Stomach smooth muscle (tissue), 2 donors: ENCODE measurements at regions not wholly inside any gene's neighbourhood (a gene's known extent, or its start where the extent isn't known, plus 50 kb on each side); places are given as distances from the start of the nearest gene placed in this dataset.

Experiments used
- H3K27ac ChIP-seq: one replicate; pipeline ENCODE4 v1.7.0; 2013; ENCODE audit warnings: mild to moderate bottlenecking, low read length, inconsistent platforms
- H3K27me3 ChIP-seq, 2 donors: one replicate each; pipeline ENCODE4 v1.7.0; 2013; ENCODE audit warnings: low read length in 2 of 2; ENCODE audit not compliant: insufficient read depth in 2 of 2, control insufficient read depth in 1 of 2
- H3K36me3 ChIP-seq, 2 donors: one replicate each; pipeline ENCODE4 v1.7.0; 2013; ENCODE audit warnings: low read length in 2 of 2; ENCODE audit not compliant: control insufficient read depth in 2 of 2, insufficient read depth in 2 of 2
- H3K4me1 ChIP-seq: one replicate; pipeline ENCODE4 v1.7.0; 2013; ENCODE audit warnings: low read length; ENCODE audit not compliant: control insufficient read depth, insufficient read depth
- H3K4me3 ChIP-seq, 2 donors: one replicate each; pipeline ENCODE4 v1.7.0; 2013; ENCODE audit warnings: low read length in 2 of 2
- H3K9ac ChIP-seq, 2 donors: one replicate each; pipeline ENCODE4 v1.7.0; 2013; ENCODE audit warnings: low read length in 2 of 2, mild to moderate bottlenecking in 1 of 2
- H3K9me3 ChIP-seq, 2 donors: one replicate each; pipeline ENCODE4 v1.7.0; 2013; ENCODE audit warnings: low read length in 2 of 2; ENCODE audit not compliant: control insufficient read depth in 2 of 2
- donor health status: healthy.
- donor health status: Pancreatic carcinoma.

DNA sequence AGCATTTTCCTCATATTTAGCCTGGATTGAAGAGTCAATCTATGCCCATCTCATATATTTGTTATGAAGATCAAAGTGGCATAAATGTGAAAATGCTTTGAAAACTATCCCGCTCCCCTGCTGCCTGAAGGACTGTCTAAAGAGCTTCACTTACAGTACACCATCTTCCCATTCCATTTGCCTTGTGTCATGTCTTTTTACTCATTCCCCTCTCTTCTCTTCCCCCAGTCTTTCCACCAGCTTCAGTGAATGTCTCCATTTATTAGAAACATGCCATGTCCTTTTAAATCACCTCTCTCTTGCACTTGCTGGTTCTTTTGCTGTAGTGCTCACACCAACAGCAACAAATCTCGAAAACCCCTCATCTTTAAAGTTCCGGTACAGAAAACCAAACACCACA lies 192.7 kb upstream of the SGCD start:
- H3K9me3 ChIP-seq = no peaks in the 10 kb centered on the region
- H3K4me3 ChIP-seq = no peak overlapping the region
- no peak overlapping the region for H3K9ac ChIP-seq
- H3K4me1 ChIP-seq = no peaks in the 10 kb centered on the region
- H3K27ac ChIP-seq = no peak overlapping the region
- H3K27me3 ChIP-seq = no peaks in the 10 kb centered on the region
- no peaks in the 10 kb centered on the region for H3K36me3 ChIP-seq

DNA sequence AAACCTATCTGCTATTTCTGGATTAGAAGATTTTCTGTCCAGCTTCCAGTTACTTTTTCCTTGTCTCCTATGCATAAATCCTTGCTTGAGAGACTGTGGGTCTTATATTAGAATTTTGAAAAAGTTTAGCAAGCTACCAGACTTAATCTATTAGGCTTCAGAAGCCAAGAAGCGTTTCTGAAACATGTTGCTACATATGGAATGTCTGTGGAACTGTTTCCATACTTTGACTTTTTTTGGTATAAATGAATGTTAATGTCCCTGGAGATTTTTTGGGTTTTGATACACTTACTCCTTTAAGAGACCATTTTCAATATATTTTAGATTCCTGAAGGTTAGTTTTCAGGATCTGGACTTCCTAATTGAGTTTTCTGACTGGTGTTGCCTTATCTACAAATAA lies 191.4 kb upstream of the SGCD start:
- Histone ChIP-seq H3K27ac (no peak overlapping the region), H3K36me3 (no peaks in the 10 kb centered on the region), H3K9me3 (no peaks in the 10 kb centered on the region), H3K4me1 (no peaks in the 10 kb centered on the region), H3K9ac (no peak overlapping the region), H3K27me3 (no peaks in the 10 kb centered on the region), H3K4me3 (no peak overlapping the region)

DNA sequence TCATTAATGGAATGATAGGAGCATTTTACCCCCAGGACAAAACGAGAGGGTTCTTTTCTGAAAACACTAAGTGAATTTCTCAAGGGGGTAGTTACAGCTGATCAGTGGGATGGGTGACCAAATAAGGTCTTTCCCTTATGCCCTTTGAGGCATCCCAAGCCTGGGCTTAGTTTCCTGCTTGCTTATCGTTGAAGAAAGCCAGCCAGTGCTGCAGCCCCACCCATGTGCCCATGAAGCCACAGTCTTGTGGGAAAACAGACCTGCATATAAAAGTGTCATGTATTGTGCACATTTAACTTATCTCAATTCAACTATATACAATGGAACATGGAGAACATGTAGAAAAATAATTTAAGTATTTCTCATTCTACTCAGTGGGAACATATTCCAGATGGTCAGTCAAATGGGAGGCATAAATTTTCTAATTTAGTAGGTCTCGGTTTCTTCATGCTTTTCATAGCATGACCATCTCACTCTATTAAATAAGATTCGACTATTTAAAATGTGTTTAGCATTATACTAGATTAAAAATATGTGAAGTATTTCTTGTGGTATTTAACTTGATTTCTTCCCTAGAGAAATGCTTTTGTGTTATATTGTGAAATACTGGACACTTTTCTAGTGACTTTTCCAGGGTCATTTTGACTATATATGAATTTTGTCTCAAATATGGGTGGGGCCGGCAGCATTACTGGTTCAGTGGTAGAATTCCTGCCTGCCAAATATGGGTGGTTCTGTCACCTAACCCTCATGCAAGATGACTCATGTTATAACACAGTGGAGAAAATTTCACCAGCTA lies 189.7 kb upstream of the SGCD start:
- Histone ChIP-seq H3K27me3 (no peaks in the 10 kb centered on the region), H3K36me3 (no peaks in the 10 kb centered on the region), H3K9me3 (peaks cover 0 to 3% of the 10 kb centered on the region in 2 donors), H3K9ac (no peak overlapping the region), H3K4me1 (no peaks in the 10 kb centered on the region), H3K27ac (no peak overlapping the region), H3K4me3 (no peak overlapping the region)

- H3K9me3 ChIP-seq = peaks cover 6 to 8% of the 10 kb centered on the region in 2 donors
- H3K9ac ChIP-seq = no peak overlapping the region
- H3K36me3 ChIP-seq = no peaks in the 10 kb centered on the region
- H3K27ac ChIP-seq = no peak overlapping the region
- H3K27me3 ChIP-seq = no peaks in the 10 kb centered on the region
- H3K4me1 ChIP-seq = no peaks in the 10 kb centered on the region
- no peak overlapping the region for H3K4me3 ChIP-seq
Measured at GRCh38 chr5:156142867-156143266, 184.1 kb upstream of the SGCD start.

DNA sequence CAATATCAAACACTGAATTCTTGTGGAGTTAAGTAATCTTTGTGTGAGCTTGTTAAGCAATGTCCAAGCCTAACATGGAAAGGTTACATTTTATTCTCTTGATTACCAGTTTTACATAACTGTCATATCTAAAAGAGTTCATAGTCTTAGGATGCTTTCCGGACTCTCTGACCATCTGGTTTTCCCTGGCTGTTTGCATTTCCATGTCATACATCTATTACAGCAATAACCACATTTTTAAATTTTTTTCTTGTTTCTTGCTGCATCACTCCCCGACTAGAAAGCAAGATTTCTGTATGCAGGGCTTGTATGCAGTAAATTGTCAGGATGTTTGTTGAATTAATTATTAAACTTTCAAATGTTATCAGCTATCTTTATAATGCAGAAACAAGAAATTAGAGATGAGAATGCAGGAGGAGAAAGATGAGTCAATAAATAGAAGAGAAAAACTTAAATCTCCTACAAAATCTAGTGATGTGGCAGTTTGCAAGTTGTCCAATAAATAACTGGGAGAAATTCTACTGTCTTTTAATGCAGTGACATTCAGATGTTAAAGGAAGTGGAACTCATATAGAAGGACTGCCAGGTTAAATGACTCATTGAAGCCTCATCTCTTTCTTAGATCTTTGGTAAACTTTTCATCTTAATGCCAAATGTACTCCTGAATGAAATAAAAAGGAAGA lies 179.6 kb upstream of the SGCD start:
- Histone ChIP-seq H3K27me3 (no peaks in the 10 kb centered on the region), H3K4me1 (no peaks in the 10 kb centered on the region), H3K9me3 (peaks cover 1 to 8% of the 10 kb centered on the region in 2 donors)

DNA sequence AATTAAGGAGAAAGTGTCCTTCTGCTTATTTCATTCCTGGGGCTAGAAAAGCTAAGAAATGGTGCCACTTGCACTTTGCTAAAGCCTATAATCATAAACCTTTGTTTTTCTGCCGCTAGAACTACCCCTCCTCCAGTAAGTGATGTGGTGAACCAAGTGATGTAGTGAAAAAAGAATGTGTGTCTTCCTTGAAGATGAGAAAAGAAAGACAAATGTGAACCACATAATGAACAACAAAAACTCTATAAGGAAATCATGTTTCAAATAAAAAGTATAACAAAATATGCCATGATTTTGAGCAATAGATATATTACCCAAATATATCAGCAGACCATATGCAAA lies 179.0 kb upstream of the SGCD start:
- Histone ChIP-seq H3K9me3 (peaks cover 0 to 6% of the 10 kb centered on the region in 2 donors), H3K9ac (no peak overlapping the region), H3K4me3 (no peak overlapping the region), H3K27me3 (no peaks in the 10 kb centered on the region), H3K4me1 (no peaks in the 10 kb centered on the region), H3K27ac (no peak overlapping the region), H3K36me3 (no peaks in the 10 kb centered on the region)

More for the DNA sequence above, 179.6 kb upstream of the SGCD start:
- no peaks in the 10 kb centered on the region for H3K36me3 ChIP-seq
- no peak overlapping the region for H3K4me3 ChIP-seq
- no peak overlapping the region for H3K9ac ChIP-seq
- H3K27ac ChIP-seq = no peak overlapping the region

GRCh38 chr5:156148301-156148700 lies 178.7 kb upstream of the SGCD start:
- no peaks in the 10 kb centered on the region for H3K36me3 ChIP-seq
- peaks cover 0 to 2% of the 10 kb centered on the region in 2 donors for H3K9me3 ChIP-seq
- no peak overlapping the region for H3K9ac ChIP-seq
- H3K4me1 ChIP-seq = no peaks in the 10 kb centered on the region
- H3K27me3 ChIP-seq = no peaks in the 10 kb centered on the region
- H3K27ac ChIP-seq = no peak overlapping the region
- H3K4me3 ChIP-seq = no peak overlapping the region

- H3K27me3 ChIP-seq = no peaks in the 10 kb centered on the region
- H3K27ac ChIP-seq = no peak overlapping the region
- H3K4me1 ChIP-seq = no peaks in the 10 kb centered on the region
- H3K9me3 ChIP-seq = no peaks in the 10 kb centered on the region
- no peak overlapping the region for H3K4me3 ChIP-seq
- no peaks in the 10 kb centered on the region for H3K36me3 ChIP-seq
- H3K9ac ChIP-seq = no peak overlapping the region
Measured at GRCh38 chr5:156149213-156149612, 177.8 kb upstream of the SGCD start.

DNA sequence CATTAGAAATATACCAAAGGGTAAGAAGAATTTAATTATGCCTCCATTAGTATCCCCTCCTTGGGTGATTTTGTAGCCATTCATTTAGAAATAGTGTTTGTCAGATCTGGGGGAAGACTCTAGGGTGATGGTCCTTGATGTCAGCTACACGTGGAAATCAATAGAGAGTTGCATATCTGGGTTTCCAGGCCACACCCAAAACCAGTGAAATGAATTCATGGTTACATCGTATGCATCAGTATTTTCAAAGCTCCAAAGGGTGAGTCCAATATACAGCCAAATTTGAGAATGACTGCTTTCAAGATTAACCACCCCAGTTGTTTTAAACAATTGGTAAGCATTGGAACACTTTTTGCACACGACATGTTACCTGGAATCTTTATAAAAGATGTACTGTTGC lies 173.4 kb upstream of the SGCD start:
- no peak overlapping the region for H3K27ac ChIP-seq
- no peak overlapping the region for H3K4me3 ChIP-seq
- H3K9ac ChIP-seq = no peak overlapping the region
- H3K27me3 ChIP-seq = no peaks in the 10 kb centered on the region
- no peaks in the 10 kb centered on the region for H3K4me1 ChIP-seq
- no peaks in the 10 kb centered on the region for H3K9me3 ChIP-seq
- H3K36me3 ChIP-seq = no peaks in the 10 kb centered on the region

- no peaks in the 10 kb centered on the region for H3K9me3 ChIP-seq
- no peak overlapping the region for H3K4me3 ChIP-seq
- H3K27ac ChIP-seq = no peak overlapping the region
Measured at GRCh38 chr5:156154757-156155156, 172.2 kb upstream of the SGCD start.

DNA sequence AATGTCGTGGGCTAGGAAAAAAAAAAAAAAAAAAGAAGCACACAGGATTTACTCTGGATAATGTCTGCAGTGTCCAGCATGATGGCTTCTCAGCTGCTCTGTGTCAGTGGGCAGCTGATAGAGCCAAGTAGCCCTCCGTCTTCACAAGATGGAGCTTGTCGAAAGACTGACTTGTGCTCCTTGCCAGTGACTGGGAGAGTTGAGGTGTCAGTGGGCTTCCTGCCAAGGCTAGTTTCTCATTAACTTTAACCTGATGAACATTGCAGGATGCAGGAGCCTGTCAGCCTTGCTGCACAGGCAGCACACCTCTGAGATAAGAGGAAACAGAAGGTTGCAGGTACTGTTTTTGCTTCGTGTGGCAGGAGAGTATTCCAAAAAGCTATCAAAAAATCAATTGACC lies 171.4 kb upstream of the SGCD start:
- H3K27me3 ChIP-seq = no peaks in the 10 kb centered on the region
- H3K9me3 ChIP-seq = no peaks in the 10 kb centered on the region
- no peak overlapping the region for H3K4me3 ChIP-seq
- H3K36me3 ChIP-seq = no peaks in the 10 kb centered on the region
- H3K9ac ChIP-seq = no peak overlapping the region
- no peak overlapping the region for H3K27ac ChIP-seq
- no peaks in the 10 kb centered on the region for H3K4me1 ChIP-seq

More at GRCh38 chr5:156154757-156155156, 172.2 kb upstream of the SGCD start:
- H3K36me3 ChIP-seq = no peaks in the 10 kb centered on the region
- no peaks in the 10 kb centered on the region for H3K27me3 ChIP-seq
- H3K9ac ChIP-seq = no peak overlapping the region
- no peaks in the 10 kb centered on the region for H3K4me1 ChIP-seq
